ENCODE measurements at regions not wholly inside any gene's neighbourhood (a gene's known extent, or its start where the extent isn't known, plus 50 kb on each side); places are given as distances from the start of the nearest gene placed in this dataset.

- Histone ChIP-seq H3K9me3 (ENCODE audit: low read depth, low read length, poor library complexity, severe bottlenecking) (no peaks in the 10 kb centered on the region), H3K4me3 (ENCODE audit: low read depth, low read length, poor library complexity, severe bottlenecking) (no peak overlapping the region), H3K27me3 (replicated peaks; ENCODE audit: insufficient read depth, low read depth, low read length, poor library complexity) (no peaks in the 10 kb centered on the region), H3K36me3 (ENCODE audit: insufficient read depth, low read length, poor library complexity, severe bottlenecking) (no peaks in the 10 kb centered on the region), H3K27ac (ENCODE audit: low read depth, low read length, poor library complexity, severe bottlenecking) (no peak overlapping the region), H3K4me1 (ENCODE audit: insufficient read depth, low read length, poor library complexity, severe bottlenecking) (peaks cover 9% of the 10 kb centered on the region)
- ChIA-PET POLR2A (ENCODE audit: low non-redundant PET) (no interaction called here), CTCF (no interaction called here)
- DNase-seq (ENCODE audit: low spot score) = no peak
- intact Hi-C loops (cut with micrococcal nuclease; ENCODE audit: unreplicated experiment) = no loop called here
- no TSS peak for BruUV-seq (replicated peaks)
- TF ChIP-seq EZH2 (IDR thresholded peaks at IDR 0.05; ENCODE audit: borderline replicate concordance, low read depth, low read length, poor library complexity, severe bottlenecking) = no peak
These were observed 84.4 kb downstream of the FSCB start for GRCh38 chr14:44422699-44423098.

- Histone ChIP-seq H3K4me1 (ENCODE audit: insufficient read depth, low read length, poor library complexity, severe bottlenecking) (no peaks in the 10 kb centered on the region), H3K4me3 (ENCODE audit: low read depth, low read length, poor library complexity, severe bottlenecking) (no peak overlapping the region), H3K27me3 (replicated peaks; ENCODE audit: insufficient read depth, low read depth, low read length, poor library complexity) (no peaks in the 10 kb centered on the region), H3K9me3 (ENCODE audit: low read depth, low read length, poor library complexity, severe bottlenecking) (no peaks in the 10 kb centered on the region), H3K36me3 (ENCODE audit: insufficient read depth, low read length, poor library complexity, severe bottlenecking) (no peaks in the 10 kb centered on the region), H3K27ac (ENCODE audit: low read depth, low read length, poor library complexity, severe bottlenecking) (no peak overlapping the region)
- POLR2A ChIA-PET (ENCODE audit: low non-redundant PET) = no interaction called here
- CTCF ChIA-PET = no interaction called here
- DNase-seq (ENCODE audit: low spot score) = no peak
- TF ChIP-seq EZH2 (IDR thresholded peaks at IDR 0.05; ENCODE audit: borderline replicate concordance, low read depth, low read length, poor library complexity, severe bottlenecking) (no peak), CTCF (conservative IDR thresholded peaks at IDR 0.05; ENCODE audit: low read depth, low read length) (no peak)
- intact Hi-C loops (cut with micrococcal nuclease; ENCODE audit: unreplicated experiment) = no loop called here
- BruUV-seq (replicated peaks) = no TSS peak
These were observed 86.9 kb downstream of the FSCB start for GRCh38 chr14:44420226-44420625.

- Histone ChIP-seq H3K27me3 (replicated peaks; ENCODE audit: insufficient read depth, low read depth, low read length, poor library complexity) (no peaks in the 10 kb centered on the region), H3K9me3 (ENCODE audit: low read depth, low read length, poor library complexity, severe bottlenecking) (no peaks in the 10 kb centered on the region), H3K4me1 (ENCODE audit: insufficient read depth, low read length, poor library complexity, severe bottlenecking) (peaks cover 3% of the 10 kb centered on the region), H3K4me3 (ENCODE audit: low read depth, low read length, poor library complexity, severe bottlenecking) (no peak overlapping the region), H3K36me3 (ENCODE audit: insufficient read depth, low read length, poor library complexity, severe bottlenecking) (no peaks in the 10 kb centered on the region), H3K27ac (ENCODE audit: low read depth, low read length, poor library complexity, severe bottlenecking) (no peak overlapping the region)
- TF ChIP-seq CTCF (conservative IDR thresholded peaks at IDR 0.05; ENCODE audit: low read depth, low read length) (no peak), EZH2 (IDR thresholded peaks at IDR 0.05; ENCODE audit: borderline replicate concordance, low read depth, low read length, poor library complexity, severe bottlenecking) (no peak)
- DNase-seq (ENCODE audit: low spot score) = no peak
- intact Hi-C loops (cut with micrococcal nuclease; ENCODE audit: unreplicated experiment) = no loop called here
- POLR2A ChIA-PET (ENCODE audit: low non-redundant PET) = no interaction called here
- BruUV-seq (replicated peaks) = no TSS peak
- CTCF ChIA-PET = no interaction called here
These were observed 88.2 kb downstream of the FSCB start for GRCh38 chr14:44418856-44419255.

- no TSS peak for BruUV-seq (replicated peaks)
- no peak overlapping the region for H3K27ac ChIP-seq (ENCODE audit: low read depth, low read length, poor library complexity, severe bottlenecking)
- intact Hi-C loops (cut with micrococcal nuclease; ENCODE audit: unreplicated experiment) = no loop called here
- POLR2A ChIA-PET (ENCODE audit: low non-redundant PET) = no interaction called here
- no peak for DNase-seq (ENCODE audit: low spot score)
- no peaks in the 10 kb centered on the region for H3K9me3 ChIP-seq (ENCODE audit: low read depth, low read length, poor library complexity, severe bottlenecking)
- TF ChIP-seq CTCF (conservative IDR thresholded peaks at IDR 0.05; ENCODE audit: low read depth, low read length) = no peak
- no peak for TF ChIP-seq EZH2 (IDR thresholded peaks at IDR 0.05; ENCODE audit: borderline replicate concordance, low read depth, low read length, poor library complexity, severe bottlenecking)
- no peaks in the 10 kb centered on the region for H3K27me3 ChIP-seq (replicated peaks; ENCODE audit: insufficient read depth, low read depth, low read length, poor library complexity)
- H3K36me3 ChIP-seq (ENCODE audit: insufficient read depth, low read length, poor library complexity, severe bottlenecking) = no peaks in the 10 kb centered on the region
- peaks cover 5% of the 10 kb centered on the region for H3K4me1 ChIP-seq (ENCODE audit: insufficient read depth, low read length, poor library complexity, severe bottlenecking)
- CTCF ChIA-PET = no interaction called here
- H3K4me3 ChIP-seq (ENCODE audit: low read depth, low read length, poor library complexity, severe bottlenecking) = no peak overlapping the region
These were observed 89.3 kb downstream of the FSCB start for GRCh38 chr14:44417809-44418208.
